ENCODE measurements at regions not wholly inside any gene's neighbourhood (a gene's known extent, or its start where the extent isn't known, plus 50 kb on each side); places are given as distances from the start of the nearest gene placed in this dataset.

- BruUV-seq (replicated peaks), result no TSS peak
- Histone ChIP-seq H3K4me1 (ENCODE audit: control insufficient read depth, insufficient read depth, low read length) (no peaks in the 10 kb centered on the region), H3K4me3 (ENCODE audit: low read depth in 2 of 2, low read length in 2 of 2) (no peak overlapping the region), H3K9me3 (ENCODE audit: control insufficient read depth, insufficient read depth, low read depth, low read length) (no peaks in the 10 kb centered on the region), H3K36me3 (ENCODE audit: control insufficient read depth, insufficient read depth, low read length) (no peaks in the 10 kb centered on the region), H3K27ac (ENCODE audit: low read length) (no peak overlapping the region), H3K27me3 (ENCODE audit: control insufficient read depth, insufficient read depth, low read length) (no peaks in the 10 kb centered on the region)
- in situ Hi-C loops (cut with HindIII; ENCODE audit: low pct_unique_long_range_greater_than_20kb, low sequenced_read_pairs), result no loop called here
- TF ChIP-seq CTCF (IDR thresholded peaks at IDR 0.05), result no peak
- TF ChIP-seq REST (IDR thresholded peaks at IDR 0.05; ENCODE audit: insufficient read depth in 1 of 2, low read depth in 2 of 2, low read length in 1 of 2), result no peak
- DNase-seq (ENCODE audit: low read depth, low spot score) (no peak), ATAC-seq (no peak)
- intact Hi-C loops (cut with micrococcal nuclease; ENCODE audit: unreplicated experiment), result no loop called here
- ChIA-PET POLR2A (no interaction called here), CTCF (no interaction called here)
Measured at GRCh38 chrX:123060986-123061385, 123.1 kb upstream of the GRIA3 start.

GRCh38 chrX:123064053-123064452 is 120.0 kb upstream of the GRIA3 start:
- CTCF ChIA-PET, result no interaction called here
- intact Hi-C loops (cut with micrococcal nuclease; ENCODE audit: unreplicated experiment) (no loop called here), in situ Hi-C loops (cut with HindIII; ENCODE audit: low pct_unique_long_range_greater_than_20kb, low sequenced_read_pairs) (no loop called here)
- Histone ChIP-seq H3K4me1 (ENCODE audit: control insufficient read depth, insufficient read depth, low read length) (no peaks in the 10 kb centered on the region), H3K36me3 (ENCODE audit: control insufficient read depth, insufficient read depth, low read length) (no peaks in the 10 kb centered on the region), H3K4me3 (ENCODE audit: low read depth in 2 of 2, low read length in 2 of 2) (no peak overlapping the region), H3K27ac (ENCODE audit: low read length) (no peak overlapping the region), H3K9me3 (ENCODE audit: control insufficient read depth, insufficient read depth, low read depth, low read length) (no peaks in the 10 kb centered on the region), H3K27me3 (ENCODE audit: control insufficient read depth, insufficient read depth, low read length) (no peaks in the 10 kb centered on the region)
- BruUV-seq (replicated peaks), result no TSS peak
- POLR2A ChIA-PET, result no interaction called here
- ATAC-seq (no peak), DNase-seq (ENCODE audit: low read depth, low spot score) (no peak)
- no peak for TF ChIP-seq POLR2AphosphoS5 (IDR thresholded peaks at IDR 0.05; ENCODE audit: low read depth, low read length)
- TF ChIP-seq CTCF (IDR thresholded peaks at IDR 0.05), result no peak
- TF ChIP-seq REST (IDR thresholded peaks at IDR 0.05; ENCODE audit: insufficient read depth in 1 of 2, low read depth in 2 of 2, low read length in 1 of 2), result no peak
- no peak for TF ChIP-seq TCF7L2 (IDR thresholded peaks at IDR 0.05; ENCODE audit: low read depth, low read length)
- no peak for TF ChIP-seq SIN3A (IDR thresholded peaks at IDR 0.05; ENCODE audit: borderline replicate concordance, insufficient read depth, low read depth, low read length)

All from Panc1 (cell line).